Cardiac fibroblast (primary cell): ENCODE measurements at regions not wholly inside any gene's neighbourhood (a gene's known extent, or its start where the extent isn't known, plus 50 kb on each side); places are given as distances from the start of the nearest gene placed in this dataset.
"Not testable (repeated sequence)": the region's sequence is repeated elsewhere in the genome, so short reads cannot be mapped to it uniquely, and the experiment has no call there.

Source experiments
- DNase-seq, 2 donors: peaks; one replicate each; pipeline versions ENCODE4 v3.0.0 to v3.0.0-alpha.2; 2010; ENCODE audit warnings: low read depth in 2 of 2
- H3K4me3 ChIP-seq, 2 donors: replicated peaks in 1 of 2; 1 replicate in 1 of 2; 2 replicates in 1 of 2; pipeline ENCODE4 v1.5.1; 2011; ENCODE audit warnings: low read depth in 2 of 2, low read length in 2 of 2, mild to moderate bottlenecking in 2 of 2, moderate library complexity in 1 of 2
- CTCF ChIP-seq: IDR thresholded peaks from one replicate; pipeline ENCODE4 v1.5.1; 2011; ENCODE audit warnings: low read depth, mild to moderate bottlenecking, low read length, inconsistent platforms

GRCh38 chrX:35221391-35221790, 278.8 kb downstream of the FAM47B start:
- not testable (repeated sequence) for DNase-seq, H3K4me3 ChIP-seq

GRCh38 chrX:35244088-35244741, 301.6 kb downstream of the FAM47B start:
- H3K4me3 ChIP-seq = no peak overlapping the region
- TF ChIP-seq CTCF = no peak
- no peak for DNase-seq

GRCh38 chrX:35244796-35245508, 302.4 kb downstream of the FAM47B start:
- DNase-seq = no peak
- TF ChIP-seq CTCF = no peak
- no peak overlapping the region for H3K4me3 ChIP-seq

- H3K4me3 ChIP-seq = no peak overlapping the region
- DNase-seq = no peak
- no peak for TF ChIP-seq CTCF
Measured at GRCh38 chrX:35251226-35251625, 308.6 kb downstream of the FAM47B start.

- H3K4me3 ChIP-seq = no peak overlapping the region
- no peak for DNase-seq
- TF ChIP-seq CTCF = no peak
Measured at GRCh38 chrX:35276115-35276514, 333.5 kb downstream of the FAM47B start.

- no peak for DNase-seq
- TF ChIP-seq CTCF = no peak
- no peak overlapping the region for H3K4me3 ChIP-seq
Measured at GRCh38 chrX:35285289-35285962, 342.8 kb downstream of the FAM47B start.

- DNase-seq = no peak
- no peak for TF ChIP-seq CTCF
- H3K4me3 ChIP-seq = no peak overlapping the region
Measured at GRCh38 chrX:35288657-35289056, 346.1 kb downstream of the FAM47B start.
